ENCODE measurements at regions not wholly inside any gene's neighbourhood (a gene's known extent, or its start where the extent isn't known, plus 50 kb on each side); places are given as distances from the start of the nearest gene placed in this dataset.

GRCh38 chr7:68965351-68965750 lies 632.9 kb upstream of the AUTS2 start:
- TF ChIP-seq, protein P1, sequence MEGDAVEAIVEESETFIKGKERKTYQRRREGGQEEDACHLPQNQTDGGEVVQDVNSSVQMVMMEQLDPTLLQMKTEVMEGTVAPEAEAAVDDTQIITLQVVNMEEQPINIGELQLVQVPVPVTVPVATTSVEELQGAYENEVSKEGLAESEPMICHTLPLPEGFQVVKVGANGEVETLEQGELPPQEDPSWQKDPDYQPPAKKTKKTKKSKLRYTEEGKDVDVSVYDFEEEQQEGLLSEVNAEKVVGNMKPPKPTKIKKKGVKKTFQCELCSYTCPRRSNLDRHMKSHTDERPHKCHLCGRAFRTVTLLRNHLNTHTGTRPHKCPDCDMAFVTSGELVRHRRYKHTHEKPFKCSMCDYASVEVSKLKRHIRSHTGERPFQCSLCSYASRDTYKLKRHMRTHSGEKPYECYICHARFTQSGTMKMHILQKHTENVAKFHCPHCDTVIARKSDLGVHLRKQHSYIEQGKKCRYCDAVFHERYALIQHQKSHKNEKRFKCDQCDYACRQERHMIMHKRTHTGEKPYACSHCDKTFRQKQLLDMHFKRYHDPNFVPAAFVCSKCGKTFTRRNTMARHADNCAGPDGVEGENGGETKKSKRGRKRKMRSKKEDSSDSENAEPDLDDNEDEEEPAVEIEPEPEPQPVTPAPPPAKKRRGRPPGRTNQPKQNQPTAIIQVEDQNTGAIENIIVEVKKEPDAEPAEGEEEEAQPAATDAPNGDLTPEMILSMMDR (IDR thresholded peaks at IDR 0.05; ENCODE audit: low read depth, low read length, poor library complexity, severe bottlenecking), result no peak
- TF ChIP-seq EZH2phosphoT487 (IDR thresholded peaks at IDR 0.05; ENCODE audit: borderline replicate concordance, low read length), result no peak

Data from DOHH2 (cell line).